Tibial nerve (tissue), 3 donors: ENCODE measurements at regions not wholly inside any gene's neighbourhood (a gene's known extent, or its start where the extent isn't known, plus 50 kb on each side); places are given as distances from the start of the nearest gene placed in this dataset.

Experiments used
- CTCF ChIP-seq, 5 experiments: fragments of 200-600 bp in 3 of 5; fragments of 450-650 bp in 2 of 5; sonication (generic) in 3 of 5; IDR thresholded peaks; one replicate each; pipeline ENCODE4 v1.5.1; 2016 to 2019; ENCODE audit warnings: antibody characterized with exemption in 5 of 5, mild to moderate bottlenecking in 3 of 5, moderate library complexity in 2 of 5
- POLR2A ChIP-seq, 2 donors: fragments of 450-650 bp; IDR thresholded peaks; one replicate each; pipeline ENCODE4 v1.6.1; 2017; ENCODE audit warnings: antibody characterized with exemption in 2 of 2, mild to moderate bottlenecking in 2 of 2, moderate library complexity in 2 of 2

- TF ChIP-seq CTCF (IDR thresholded peaks at IDR 0.05): no peak
- no peak for TF ChIP-seq POLR2A (IDR thresholded peaks at IDR 0.05)
These were observed 115.8 kb downstream of the CAPZA3 start for GRCh38 chr12:18853570-18854366.
